Endothelial cell of hepatic sinusoid (primary cell): ENCODE measurements at regions not wholly inside any gene's neighbourhood (a gene's known extent, or its start where the extent isn't known, plus 50 kb on each side); places are given as distances from the start of the nearest gene placed in this dataset.

Experiments
- in situ Hi-C: cut with HindIII; loops from 2 replicates; pipeline ENCODE4 v1.10.0; 2017; ENCODE audit warnings: low sequenced_read_pairs

GRCh38 chr13:107293924-107294323, 726.0 kb upstream of the ARGLU1 start:
- in situ Hi-C loops, result no loop called here

GRCh38 chr13:107291875-107292274, 723.9 kb upstream of the ARGLU1 start:
- in situ Hi-C loops, result no loop called here

- in situ Hi-C loops, result no loop called here
These were observed 721.6 kb upstream of the ARGLU1 start for GRCh38 chr13:107289540-107289939.

GRCh38 chr13:107284173-107284572, 716.2 kb upstream of the ARGLU1 start:
- in situ Hi-C loops, result no loop called here

GRCh38 chr13:107277911-107278310, 710.0 kb upstream of the ARGLU1 start:
- in situ Hi-C loops, result no loop called here

GRCh38 chr13:107276936-107277335, 709.0 kb upstream of the ARGLU1 start:
- in situ Hi-C loops, result no loop called here

- in situ Hi-C loops, result no loop called here
These were observed 708.1 kb upstream of the ARGLU1 start for GRCh38 chr13:107275945-107276614.

GRCh38 chr13:107275312-107275711, 707.4 kb upstream of the ARGLU1 start:
- in situ Hi-C loops, result no loop called here

- in situ Hi-C loops, result no loop called here
These were observed 703.3 kb upstream of the ARGLU1 start for GRCh38 chr13:107271227-107271626.

GRCh38 chr13:107266657-107267056, 698.7 kb upstream of the ARGLU1 start:
- in situ Hi-C loops, result no loop called here

- in situ Hi-C loops, result no loop called here
These were observed 690.8 kb upstream of the ARGLU1 start for GRCh38 chr13:107258599-107259187.

- in situ Hi-C loops, result no loop called here
These were observed 686.5 kb upstream of the ARGLU1 start for GRCh38 chr13:107254392-107254791.

GRCh38 chr13:107252428-107252827, 684.5 kb upstream of the ARGLU1 start:
- in situ Hi-C loops, result no loop called here

- in situ Hi-C loops, result no loop called here
These were observed 684.1 kb upstream of the ARGLU1 start for GRCh38 chr13:107252021-107252420.

- in situ Hi-C loops, result no loop called here
These were observed 683.4 kb upstream of the ARGLU1 start for GRCh38 chr13:107251341-107251740.

- in situ Hi-C loops, result no loop called here
These were observed 682.7 kb upstream of the ARGLU1 start for GRCh38 chr13:107250628-107251027.

- in situ Hi-C loops, result no loop called here
These were observed 676.3 kb upstream of the ARGLU1 start for GRCh38 chr13:107244241-107244640.

GRCh38 chr13:107242138-107242537, 674.2 kb upstream of the ARGLU1 start:
- in situ Hi-C loops, result no loop called here

GRCh38 chr13:107241381-107241780, 673.4 kb upstream of the ARGLU1 start:
- in situ Hi-C loops, result no loop called here

GRCh38 chr13:107239213-107239612, 671.3 kb upstream of the ARGLU1 start:
- in situ Hi-C loops, result no loop called here

GRCh38 chr13:107238262-107238981, 670.5 kb upstream of the ARGLU1 start:
- in situ Hi-C loops, result no loop called here
